GM12864 (cell line): ENCODE measurements at regions not wholly inside any gene's neighbourhood (a gene's known extent, or its start where the extent isn't known, plus 50 kb on each side); places are given as distances from the start of the nearest gene placed in this dataset.

Experiments used
- DNase-seq: peaks from one replicate; pipeline ENCODE4 v3.0.0-alpha.2; 2011; ENCODE audit warnings: low read depth
- H3K4me3 ChIP-seq: 2 replicates; pipeline ENCODE4 v1.5.1; 2011; ENCODE audit warnings: mild to moderate bottlenecking, low read depth, low read length, control low read depth
- TF ChIP-seq, protein P1 (sequence below): IDR thresholded peaks from 2 replicates; pipeline ENCODE4 v1.5.1; 2011; ENCODE audit warnings: low read depth, mild to moderate bottlenecking, moderate library complexity, low read length, control low read depth, inconsistent platforms; ENCODE audit errors: missing control alignments

DNA sequence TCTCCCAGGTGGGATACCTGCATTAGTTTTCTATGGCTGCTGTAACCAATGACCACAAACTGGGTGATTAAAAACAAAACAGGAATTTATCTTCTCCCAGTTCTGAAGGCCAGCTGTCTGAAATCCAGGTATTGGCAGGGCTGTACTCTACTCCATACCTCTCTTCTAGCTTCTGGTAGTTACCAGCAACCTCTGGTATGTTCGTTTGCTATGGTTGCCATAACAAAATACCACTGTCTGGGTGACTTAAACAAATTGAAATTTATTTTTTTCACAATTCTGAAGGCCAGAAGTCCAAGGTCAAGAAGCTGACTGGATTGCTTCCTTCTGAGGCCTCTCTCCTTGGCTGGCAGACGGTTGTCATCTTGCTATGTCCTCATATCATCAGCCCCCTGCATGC is 642.1 kb upstream of the TENM3 start:
- H3K4me3 ChIP-seq: no peak overlapping the region
- TF ChIP-seq, protein P1, sequence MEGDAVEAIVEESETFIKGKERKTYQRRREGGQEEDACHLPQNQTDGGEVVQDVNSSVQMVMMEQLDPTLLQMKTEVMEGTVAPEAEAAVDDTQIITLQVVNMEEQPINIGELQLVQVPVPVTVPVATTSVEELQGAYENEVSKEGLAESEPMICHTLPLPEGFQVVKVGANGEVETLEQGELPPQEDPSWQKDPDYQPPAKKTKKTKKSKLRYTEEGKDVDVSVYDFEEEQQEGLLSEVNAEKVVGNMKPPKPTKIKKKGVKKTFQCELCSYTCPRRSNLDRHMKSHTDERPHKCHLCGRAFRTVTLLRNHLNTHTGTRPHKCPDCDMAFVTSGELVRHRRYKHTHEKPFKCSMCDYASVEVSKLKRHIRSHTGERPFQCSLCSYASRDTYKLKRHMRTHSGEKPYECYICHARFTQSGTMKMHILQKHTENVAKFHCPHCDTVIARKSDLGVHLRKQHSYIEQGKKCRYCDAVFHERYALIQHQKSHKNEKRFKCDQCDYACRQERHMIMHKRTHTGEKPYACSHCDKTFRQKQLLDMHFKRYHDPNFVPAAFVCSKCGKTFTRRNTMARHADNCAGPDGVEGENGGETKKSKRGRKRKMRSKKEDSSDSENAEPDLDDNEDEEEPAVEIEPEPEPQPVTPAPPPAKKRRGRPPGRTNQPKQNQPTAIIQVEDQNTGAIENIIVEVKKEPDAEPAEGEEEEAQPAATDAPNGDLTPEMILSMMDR: no peak
- DNase-seq: no peak

DNA sequence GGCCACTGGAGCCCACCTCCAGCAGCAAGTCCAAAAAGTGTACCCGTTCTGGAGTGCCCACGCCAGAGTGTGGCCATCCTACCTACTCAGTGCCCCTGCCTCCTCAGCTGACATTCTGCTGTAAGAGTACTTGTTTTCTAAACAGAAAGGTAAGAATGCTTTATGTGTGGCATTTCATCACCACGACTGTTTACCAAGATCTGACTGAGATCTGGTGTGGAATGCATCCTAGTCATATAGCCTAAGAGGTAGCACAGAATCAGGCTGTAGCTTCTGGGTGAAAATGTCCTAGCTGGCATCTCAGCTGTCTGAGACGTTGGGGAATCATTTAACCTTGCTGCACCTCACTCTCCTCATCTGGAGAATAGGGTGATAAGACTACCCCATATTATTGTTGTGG is 638.7 kb upstream of the TENM3 start:
- TF ChIP-seq, protein P1: no peak
- no peak for DNase-seq
- H3K4me3 ChIP-seq: no peak overlapping the region

DNA sequence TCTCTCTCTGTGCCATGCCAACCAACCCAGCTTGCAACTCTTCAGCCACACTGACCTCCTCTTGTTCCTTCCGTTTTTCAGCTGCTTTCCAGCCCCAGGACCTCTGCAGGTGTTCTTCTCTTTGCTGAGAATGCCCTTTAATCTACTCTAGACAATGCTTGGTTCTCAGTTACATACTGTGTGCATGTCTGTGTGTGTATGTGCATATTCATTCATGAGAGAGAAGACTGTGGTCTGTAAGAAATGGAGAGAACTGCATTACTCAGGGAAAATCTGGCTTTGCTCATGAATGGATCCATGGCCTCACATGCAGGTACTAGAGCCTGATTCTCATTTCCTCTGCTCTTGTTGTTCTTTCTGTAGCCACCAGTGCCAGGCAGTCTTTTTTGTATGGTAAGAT is 636.9 kb upstream of the TENM3 start:
- H3K4me3 ChIP-seq: no peak overlapping the region
- no peak for DNase-seq
- TF ChIP-seq, protein P1: no peak

DNA sequence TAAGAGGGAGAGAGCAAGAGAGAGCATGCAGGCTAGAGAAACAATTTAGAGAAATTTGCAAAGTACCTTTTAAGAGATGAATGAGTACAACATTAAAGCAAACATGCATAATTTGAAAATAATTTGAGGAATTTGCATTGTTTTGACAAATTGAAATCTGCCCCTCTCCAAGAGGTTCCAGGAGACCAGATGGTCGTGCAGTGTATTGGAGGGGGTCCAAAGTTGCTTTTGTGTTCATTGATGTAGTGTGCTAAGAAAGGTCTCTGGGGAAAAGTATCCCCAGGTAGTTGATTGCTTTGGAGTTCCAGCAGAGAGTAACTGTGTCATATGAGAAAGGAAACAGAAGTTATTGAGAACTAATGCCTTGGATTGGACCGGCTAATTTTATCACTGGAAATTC is 635.0 kb upstream of the TENM3 start:
- no peak for DNase-seq
- TF ChIP-seq, protein P1: no peak
- H3K4me3 ChIP-seq: no peak overlapping the region

DNA sequence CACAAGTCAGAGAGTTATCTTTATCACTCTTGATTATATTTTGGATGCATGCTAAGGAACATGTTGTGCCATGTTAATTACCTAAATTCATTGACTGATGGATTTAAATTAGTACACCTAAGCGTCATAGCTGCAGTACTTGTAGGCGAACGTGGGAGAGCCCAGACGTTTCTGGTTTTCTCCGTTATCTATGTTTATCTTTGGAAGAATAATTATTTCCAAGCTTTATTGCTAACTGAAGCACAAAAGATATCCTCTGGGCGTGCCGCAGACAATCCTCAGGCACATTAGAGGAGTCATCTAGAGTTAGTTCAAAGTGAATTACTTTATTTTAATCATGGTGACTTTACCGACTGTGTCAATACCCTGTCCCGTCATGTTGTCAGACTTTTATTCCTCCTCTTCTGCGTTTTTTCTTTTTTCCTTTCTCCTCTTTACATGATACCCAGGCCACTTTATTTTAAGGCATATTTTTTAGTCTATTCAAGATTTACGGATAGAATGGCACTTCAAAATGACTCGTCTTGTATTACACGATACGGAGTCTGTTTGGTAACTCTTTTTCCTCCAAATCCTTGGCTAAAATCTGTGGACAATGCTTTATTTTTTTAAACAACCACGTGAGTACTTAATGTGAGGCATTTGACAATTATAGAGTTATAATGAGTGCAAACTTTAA is 632.0 kb upstream of the TENM3 start:
- no peak for DNase-seq
- TF ChIP-seq, protein P1: no peak
- no peak overlapping the region for H3K4me3 ChIP-seq

DNA sequence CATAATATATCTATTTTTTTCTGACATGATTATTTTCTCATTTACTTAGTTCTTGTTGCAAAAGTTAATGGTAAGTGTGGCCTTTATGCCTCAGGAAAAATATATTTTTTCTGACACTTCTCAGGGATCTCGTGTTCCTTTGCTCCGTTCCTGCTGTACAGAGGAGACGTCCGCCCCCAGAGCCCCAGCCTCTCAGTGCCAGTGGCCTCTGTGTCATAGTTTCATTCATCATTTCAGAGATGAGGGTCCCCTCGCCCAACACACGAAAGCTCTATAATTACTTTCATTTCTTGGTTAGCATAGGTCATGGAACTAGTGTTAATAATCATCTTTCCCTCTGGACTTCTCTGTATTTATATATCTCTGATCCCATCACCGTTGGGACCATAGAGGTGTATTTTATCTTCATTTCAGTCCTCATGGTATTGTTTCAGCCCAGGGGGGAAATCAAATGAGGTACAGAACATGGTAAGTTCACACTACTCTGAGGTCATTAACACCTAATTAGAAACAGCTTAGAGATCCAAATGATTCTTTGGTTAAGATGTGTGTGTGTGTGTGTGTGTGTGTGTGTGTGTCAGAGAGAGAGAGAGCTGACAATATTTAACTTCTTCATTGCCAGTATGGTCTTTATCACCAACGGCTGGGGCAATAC is 631.1 kb upstream of the TENM3 start:
- no peak for DNase-seq
- TF ChIP-seq, protein P1: no peak
- H3K4me3 ChIP-seq: no peak overlapping the region

DNA sequence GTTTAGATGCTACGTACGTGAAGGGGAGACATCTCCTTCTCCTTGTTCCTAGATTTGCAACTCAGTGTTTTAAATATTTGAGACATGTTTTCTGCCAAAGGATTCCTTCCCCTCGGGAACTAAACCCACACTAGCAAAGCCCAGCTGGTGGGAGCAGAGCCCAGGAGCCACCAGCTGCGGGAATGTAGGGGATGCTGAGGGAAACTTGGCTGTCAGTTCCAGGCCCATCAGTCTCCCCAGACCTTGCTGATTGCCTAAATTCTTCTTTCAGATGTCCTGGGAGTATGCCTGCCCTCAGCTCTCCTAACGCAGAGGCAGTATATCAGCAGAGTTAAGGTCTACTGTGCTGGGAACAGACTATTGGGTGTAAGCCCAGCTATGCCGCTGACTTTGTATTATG is 630.0 kb upstream of the TENM3 start:
- H3K4me3 ChIP-seq: no peak overlapping the region
- DNase-seq: no peak
- TF ChIP-seq, protein P1: no peak
